Endothelial cell of umbilical vein (primary cell): ENCODE measurements at regions not wholly inside any gene's neighbourhood (a gene's known extent, or its start where the extent isn't known, plus 50 kb on each side); places are given as distances from the start of the nearest gene placed in this dataset.

Experiments used
- BruUV-seq: library from RNA; stranded (reverse); fragments of 400-500 nt; replicated peaks from 2 replicates; lab custom pipeline; 2021; lab: Mats Ljungman, UMichigan
- CTCF ChIA-PET: fragments of 300-600, 350-600 bp; sonication (Branson Sonifier 250); formaldehyde crosslinking; loops from one replicate; lab custom pipeline; 2021; ENCODE audit warnings: antibody characterized with exemption, inconsistent platforms; lab: Charles Lee
- POLR2A ChIA-PET: fragments of 300-600, 350-600 bp; sonication (Branson Sonifier 250); formaldehyde crosslinking; loops from one replicate; lab custom pipeline; 2021; ENCODE audit warnings: antibody characterized with exemption, inconsistent platforms; lab: Charles Lee
- DNase-seq: peaks from one replicate; pipeline ENCODE4 v3.0.0-alpha.2; 2011; ENCODE audit warnings: low read depth, low spot score
- FAIRE-seq: peaks from 2 replicates; lab custom pipeline; 2011; peaks lifted over from hg19 to GRCh38; lab: Jason Lieb, UNC
- H2AFZ ChIP-seq: 2 replicates; pipeline ENCODE4 v1.6.0; 2012; ENCODE audit warnings: low read depth, low read length, control low read depth, inconsistent platforms
- H3K27ac ChIP-seq: 2 replicates; pipeline ENCODE4 v1.5.1; 2011; ENCODE audit warnings: low read depth, mild to moderate bottlenecking, control low read depth, low read length, moderate library complexity; ENCODE audit not compliant: insufficient read depth
- H3K27me3 ChIP-seq, 2 experiments: 2 replicates each; pipeline versions ENCODE4 v1.6.0 to v1.6.1; 2011; ENCODE audit warnings: low read length in 2 of 2, mixed read lengths in 1 of 2; ENCODE audit not compliant: control insufficient read depth in 2 of 2, insufficient read depth in 2 of 2
- H3K36me3 ChIP-seq, 2 experiments: 2 replicates in 1 of 2; 3 replicates in 1 of 2; pipeline ENCODE4 v1.5.1; 2011; ENCODE audit warnings: low read length in 2 of 2, mild to moderate bottlenecking in 1 of 2, moderate library complexity in 1 of 2; ENCODE audit not compliant: control insufficient read depth in 2 of 2, insufficient read depth in 2 of 2; ENCODE audit errors: extremely low read depth in 1 of 2
- H3K4me1 ChIP-seq: 3 replicates; pipeline ENCODE4 v1.5.1; 2011; ENCODE audit warnings: mild to moderate bottlenecking, low read length; ENCODE audit not compliant: control insufficient read depth, insufficient read depth; ENCODE audit errors: extremely low read depth
- H3K4me2 ChIP-seq: 2 replicates; pipeline ENCODE4 v1.6.1; 2011; ENCODE audit warnings: low read length, control low read depth, mixed read lengths; ENCODE audit not compliant: insufficient read depth
- H3K4me3 ChIP-seq, 3 experiments: fragments of 200-600 bp in 1 of 3; sonication (generic), shearing (Covaris generic) in 1 of 3; replicated peaks in 1 of 3; 2 replicates each; pipeline ENCODE4 v1.5.1; 2011 to 2016; ENCODE audit warnings: control low read depth in 3 of 3, low read length in 3 of 3, mild to moderate bottlenecking in 2 of 3, inconsistent platforms in 1 of 3, low read depth in 1 of 3, moderate library complexity in 1 of 3; ENCODE audit not compliant: insufficient read depth in 1 of 3
- H3K79me2 ChIP-seq: 2 replicates; pipeline ENCODE4 v1.6.0; 2012; ENCODE audit warnings: low read length, inconsistent platforms; ENCODE audit not compliant: control insufficient read depth, insufficient read depth
- H3K9ac ChIP-seq: replicated peaks from 2 replicates; pipeline ENCODE3; 2011; ENCODE audit warnings: low read length, control low read depth; ENCODE audit not compliant: insufficient read depth; ENCODE audit errors: extremely low read depth
- H3K9me1 ChIP-seq: replicated peaks from 3 replicates; pipeline ENCODE4 v1.6.0; 2011; ENCODE audit warnings: mild to moderate bottlenecking, low read length; ENCODE audit not compliant: control insufficient read depth, insufficient read depth; ENCODE audit errors: extremely low read depth
- H3K9me3 ChIP-seq: replicated peaks from 2 replicates; pipeline ENCODE4 v1.5.1; 2012; ENCODE audit warnings: low read length, inconsistent platforms; ENCODE audit not compliant: control insufficient read depth, insufficient read depth
- H4K20me1 ChIP-seq: replicated peaks from 2 replicates; pipeline ENCODE3; 2011; ENCODE audit warnings: mild to moderate bottlenecking, low read length; ENCODE audit not compliant: control insufficient read depth, insufficient read depth; ENCODE audit errors: extremely low read depth
- CTCF ChIP-seq, 2 donors: IDR thresholded peaks; 1 replicate in 1 of 2; 2 replicates in 1 of 2; pipeline ENCODE4 v1.5.1; 2011; ENCODE audit warnings: low read length in 2 of 2, mild to moderate bottlenecking in 2 of 2, moderate library complexity in 2 of 2, control low read depth in 1 of 2, inconsistent platforms in 1 of 2, low read depth in 1 of 2; ENCODE audit not compliant: insufficient read depth in 1 of 2; ENCODE audit errors: extremely low read depth in 1 of 2
- EZH2 ChIP-seq: IDR thresholded peaks from 2 replicates; pipeline ENCODE4 v1.6.1; 2012; ENCODE audit warnings: borderline replicate concordance, low read depth, mild to moderate bottlenecking, moderate library complexity, low read length, inconsistent platforms; ENCODE audit not compliant: severe bottlenecking
- FOS ChIP-seq: IDR thresholded peaks from 2 replicates; pipeline ENCODE4 v1.6.1; 2011; ENCODE audit warnings: mild to moderate bottlenecking, low read length, moderate library complexity, borderline replicate concordance; ENCODE audit not compliant: insufficient read depth
- JUN ChIP-seq: IDR thresholded peaks from 2 replicates; pipeline ENCODE4 v1.6.1; 2011; ENCODE audit warnings: borderline replicate concordance, low read depth; ENCODE audit not compliant: insufficient read length, insufficient read depth
- MAX ChIP-seq: IDR thresholded peaks from 2 replicates; pipeline ENCODE4 v1.6.1; 2011; ENCODE audit not compliant: insufficient read depth, insufficient read length
- MYC ChIP-seq: IDR thresholded peaks from one replicate; pipeline ENCODE4 v1.6.1; 2011; ENCODE audit warnings: mild to moderate bottlenecking, low read depth, low read length
- POLR2A ChIP-seq: IDR thresholded peaks from 2 replicates; pipeline ENCODE4 v1.6.1; 2012; ENCODE audit warnings: low read depth, mild to moderate bottlenecking, control low read depth, low read length
- POLR2AphosphoS5 ChIP-seq: IDR thresholded peaks from 2 replicates; pipeline ENCODE4 v1.6.1; 2012; ENCODE audit warnings: low read depth, mild to moderate bottlenecking, control low read depth, low read length, moderate library complexity; ENCODE audit not compliant: insufficient read depth
- dilution Hi-C: fragments of 300-500 bp; cut with MboI; formaldehyde crosslinking; loops from one replicate; pipeline ENCODE4 v1.15.0; 2019; ENCODE audit warnings: low sequenced_read_pairs; ENCODE audit not compliant: extremely low pct_ligation_motif_present
- intact Hi-C: fragments of 100-400 bp; cut with micrococcal nuclease; formaldehyde crosslinking; loops from one replicate; pipeline ENCODE4 v1.10.0; 2022

GRCh38 chr2:208890486-208890885, 483.9 kb downstream of the PTH2R start:
- ChIA-PET CTCF (no interaction called here), POLR2A (no interaction called here)
- H3K4me3 ChIP-seq, result no peak overlapping the region
- H4K20me1 ChIP-seq, result no peaks in the 10 kb centered on the region
- dilution Hi-C loops (no loop called here), intact Hi-C loops (no loop called here)
- H3K9me1 ChIP-seq, result no peaks in the 10 kb centered on the region
- DNase-seq, result no peak
- BruUV-seq, result no TSS peak
- H2AFZ ChIP-seq, result no peak overlapping the region
- FAIRE-seq, result no peak
- TF ChIP-seq POLR2AphosphoS5 (no peak), FOS (no peak), MYC (no peak), MAX (no peak), EZH2 (no peak), POLR2A (no peak), JUN (no peak), CTCF (IDR thresholded peaks at IDR 0.05; ENCODE audit: extremely low read depth in 1 of 2, insufficient read depth in 1 of 2, low read depth in 1 of 2, low read length in 2 of 2) (no peak)
- no peak overlapping the region for H3K9ac ChIP-seq
- no peak overlapping the region for H3K4me2 ChIP-seq
- H3K27me3 ChIP-seq, result no peaks in the 10 kb centered on the region
- peaks cover 4% of the 10 kb centered on the region for H3K9me3 ChIP-seq
- H3K36me3 ChIP-seq, result no peaks in the 10 kb centered on the region
- H3K27ac ChIP-seq, result no peak overlapping the region
- no peaks in the 10 kb centered on the region for H3K4me1 ChIP-seq
- H3K79me2 ChIP-seq, result no peaks in the 10 kb centered on the region
